HUES6 (cell line): ENCODE measurements at regions not wholly inside any gene's neighbourhood (a gene's known extent, or its start where the extent isn't known, plus 50 kb on each side); places are given as distances from the start of the nearest gene placed in this dataset.
"Not testable (repeated sequence)": the region's sequence is repeated elsewhere in the genome, so short reads cannot be mapped to it uniquely, and the experiment has no call there.

Experiments used
- H3K27ac ChIP-seq: 2 replicates; pipeline ENCODE4 v1.7.0; 2013; ENCODE audit warnings: low read depth, mild to moderate bottlenecking, low read length, inconsistent platforms
- H3K27me3 ChIP-seq: 2 replicates; pipeline ENCODE4 v1.6.1; 2013; ENCODE audit warnings: low read length; ENCODE audit not compliant: control insufficient read depth, insufficient read depth
- H3K36me3 ChIP-seq: 2 replicates; pipeline ENCODE4 v1.6.1; 2013; ENCODE audit warnings: low read length; ENCODE audit not compliant: control insufficient read depth, insufficient read depth
- H3K4me1 ChIP-seq: 2 replicates; pipeline ENCODE4 v1.6.1; 2013; ENCODE audit warnings: low read length; ENCODE audit not compliant: control insufficient read depth, insufficient read depth
- H3K4me3 ChIP-seq: 2 replicates; pipeline ENCODE4 v1.5.1; 2013; ENCODE audit warnings: low read depth, low read length
- H3K9ac ChIP-seq: one replicate; pipeline ENCODE4 v1.6.1; 2013; ENCODE audit warnings: mild to moderate bottlenecking, low read length
- H3K9me3 ChIP-seq: 2 replicates; pipeline ENCODE4 v1.6.1; 2013; ENCODE audit warnings: low read depth, low read length; ENCODE audit not compliant: control insufficient read depth, insufficient read depth

- H3K36me3 ChIP-seq: no peaks in the 10 kb centered on the region
- H3K9ac ChIP-seq: no peak overlapping the region
- H3K9me3 ChIP-seq: no peaks in the 10 kb centered on the region
- H3K27me3 ChIP-seq: no peaks in the 10 kb centered on the region
- H3K27ac ChIP-seq: no peak overlapping the region
- no peak overlapping the region for H3K4me3 ChIP-seq
- no peaks in the 10 kb centered on the region for H3K4me1 ChIP-seq
Measured at GRCh38 chr11:109514313-109515018, 92.5 kb downstream of the C11orf87 start.

GRCh38 chr11:109519253-109519652 is 97.3 kb downstream of the C11orf87 start:
- Histone ChIP-seq H3K27me3 (no peaks in the 10 kb centered on the region), H3K9me3 (no peaks in the 10 kb centered on the region), H3K27ac (no peak overlapping the region), H3K4me3 (no peak overlapping the region), H3K4me1 (no peaks in the 10 kb centered on the region), H3K9ac (no peak overlapping the region), H3K36me3 (no peaks in the 10 kb centered on the region)

- H3K9me3 ChIP-seq: no peaks in the 10 kb centered on the region
- no peaks in the 10 kb centered on the region for H3K4me1 ChIP-seq
- H3K27me3 ChIP-seq: no peaks in the 10 kb centered on the region
- H3K27ac ChIP-seq: no peak overlapping the region
- no peak overlapping the region for H3K9ac ChIP-seq
- no peaks in the 10 kb centered on the region for H3K36me3 ChIP-seq
- no peak overlapping the region for H3K4me3 ChIP-seq
Measured at GRCh38 chr11:109521571-109522086, 99.6 kb downstream of the C11orf87 start.

DNA sequence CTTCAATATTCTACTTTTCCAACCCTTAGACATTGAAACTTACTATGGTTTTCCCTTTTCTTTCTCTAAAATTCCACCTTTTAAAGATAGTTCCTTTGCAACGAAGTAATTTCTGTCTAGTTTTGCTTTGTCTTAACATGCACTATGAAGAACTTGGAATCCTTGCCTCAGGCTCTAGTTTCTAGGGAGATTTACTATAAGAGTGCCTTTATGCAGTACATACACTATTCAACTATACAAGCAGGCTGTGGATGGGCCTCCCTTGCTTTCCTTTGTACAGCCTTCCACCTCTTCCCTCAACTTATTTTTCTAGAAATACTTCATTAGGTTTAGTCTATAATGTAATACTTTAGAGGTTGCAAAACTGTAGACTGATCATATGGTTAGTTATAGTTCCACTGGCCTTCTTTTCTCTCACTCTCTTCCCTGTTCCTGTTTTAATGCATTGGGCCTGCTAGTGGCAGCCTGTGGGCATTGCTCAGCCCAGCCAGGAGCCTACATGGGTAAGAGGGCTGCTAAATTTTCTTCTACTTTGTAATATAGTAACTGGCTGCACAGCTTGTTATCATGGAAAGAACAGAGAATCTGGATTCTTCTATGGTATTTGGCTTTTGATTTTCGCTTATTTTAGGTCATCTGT is 100.2 kb downstream of the C11orf87 start:
- Histone ChIP-seq H3K27me3 (no peaks in the 10 kb centered on the region), H3K9ac (no peak overlapping the region), H3K36me3 (no peaks in the 10 kb centered on the region), H3K9me3 (no peaks in the 10 kb centered on the region), H3K4me3 (no peak overlapping the region), H3K4me1 (no peaks in the 10 kb centered on the region), H3K27ac (no peak overlapping the region)

- H3K9ac ChIP-seq, H3K4me3 ChIP-seq, H3K27ac ChIP-seq, H3K36me3 ChIP-seq, H3K9me3 ChIP-seq, H3K27me3 ChIP-seq, H3K4me1 ChIP-seq: not testable (repeated sequence)
Measured at GRCh38 chr11:109525636-109526035, 103.6 kb downstream of the C11orf87 start.

DNA sequence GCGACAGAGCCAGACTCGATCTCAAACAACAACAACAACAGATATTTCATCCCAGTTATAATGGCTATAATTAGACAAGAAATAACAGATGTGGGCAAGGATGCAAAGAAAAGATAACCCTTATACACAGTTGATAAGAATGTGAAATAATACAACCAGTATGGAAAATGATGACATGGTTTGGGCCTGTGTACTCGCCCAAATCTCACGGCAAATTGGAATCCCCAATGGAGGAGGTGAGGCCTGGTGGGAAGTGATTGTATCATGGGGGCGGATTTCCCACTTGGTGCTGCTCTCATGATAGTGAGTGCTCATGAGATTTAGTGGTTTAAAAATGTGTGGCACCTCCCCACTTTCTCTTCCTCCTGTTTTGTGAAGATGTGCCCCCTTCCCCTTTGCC is 104.1 kb downstream of the C11orf87 start:
- no peak overlapping the region for H3K4me3 ChIP-seq
- H3K27ac ChIP-seq: no peak overlapping the region
- H3K9me3 ChIP-seq: no peaks in the 10 kb centered on the region

DNA sequence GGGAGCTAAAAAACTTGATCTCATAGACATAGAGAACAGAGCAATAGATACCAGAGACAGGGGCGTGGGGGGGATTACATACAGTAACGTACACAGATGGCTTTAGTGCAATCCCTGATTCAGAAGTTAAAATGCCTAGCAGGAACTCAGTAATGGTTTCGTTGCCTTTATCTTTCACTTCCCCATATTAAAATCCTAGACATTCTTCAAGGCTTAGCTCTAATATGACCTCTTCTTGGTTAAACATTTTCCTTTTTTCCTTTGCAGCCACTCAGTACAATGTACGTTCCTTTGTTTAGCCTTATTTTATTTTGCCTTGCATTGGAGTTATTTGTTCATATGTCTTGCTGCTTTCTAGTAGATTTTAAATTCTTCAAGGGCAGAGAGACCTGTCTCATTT is 104.9 kb downstream of the C11orf87 start:
- H3K4me1 ChIP-seq: 0 out of 2 replicates have a peak, but pooled peaks cover 3% of the 10 kb centered on the region
- no peak overlapping the region for H3K9ac ChIP-seq
- no peak overlapping the region for H3K4me3 ChIP-seq
- H3K27ac ChIP-seq: no peak overlapping the region
- H3K27me3 ChIP-seq: no peaks in the 10 kb centered on the region
- H3K36me3 ChIP-seq: no peaks in the 10 kb centered on the region
- H3K9me3 ChIP-seq: no peaks in the 10 kb centered on the region

More for the DNA sequence above, 104.1 kb downstream of the C11orf87 start:
- Histone ChIP-seq H3K4me1 (no peaks in the 10 kb centered on the region), H3K27me3 (no peaks in the 10 kb centered on the region), H3K9ac (no peak overlapping the region), H3K36me3 (no peaks in the 10 kb centered on the region)

DNA sequence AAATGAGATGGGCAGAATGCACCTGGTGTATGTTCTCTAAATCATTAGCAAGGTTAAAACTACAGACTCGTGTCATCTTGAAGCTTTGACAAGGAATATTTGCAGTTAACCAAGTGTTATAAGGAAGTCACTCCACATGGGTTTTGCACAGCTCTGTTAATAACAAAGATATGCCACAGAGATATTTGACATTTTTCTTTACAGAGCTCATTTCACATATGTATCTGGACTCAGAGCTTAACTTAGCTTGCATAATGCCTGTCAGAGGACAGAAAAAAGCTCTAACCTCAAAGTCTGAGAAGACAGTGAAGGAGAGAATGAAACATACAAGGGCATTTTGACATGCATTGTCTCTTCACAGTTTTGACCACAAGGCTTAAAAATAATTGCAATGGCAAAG is 105.5 kb downstream of the C11orf87 start:
- Histone ChIP-seq H3K4me1 (0 out of 2 replicates have a peak, but pooled peaks cover 3% of the 10 kb centered on the region), H3K4me3 (no peak overlapping the region), H3K27ac (no peak overlapping the region), H3K9me3 (no peaks in the 10 kb centered on the region), H3K36me3 (no peaks in the 10 kb centered on the region), H3K9ac (no peak overlapping the region), H3K27me3 (no peaks in the 10 kb centered on the region)

GRCh38 chr11:109547356-109548027 is 125.5 kb downstream of the C11orf87 start:
- H3K27me3 ChIP-seq: no peaks in the 10 kb centered on the region
- no peak overlapping the region for H3K9ac ChIP-seq
- no peak overlapping the region for H3K4me3 ChIP-seq
- no peaks in the 10 kb centered on the region for H3K4me1 ChIP-seq
- no peaks in the 10 kb centered on the region; the same call in 1 of the 2 replicates for H3K9me3 ChIP-seq
- no peaks in the 10 kb centered on the region for H3K36me3 ChIP-seq
- H3K27ac ChIP-seq: no peak overlapping the region

DNA sequence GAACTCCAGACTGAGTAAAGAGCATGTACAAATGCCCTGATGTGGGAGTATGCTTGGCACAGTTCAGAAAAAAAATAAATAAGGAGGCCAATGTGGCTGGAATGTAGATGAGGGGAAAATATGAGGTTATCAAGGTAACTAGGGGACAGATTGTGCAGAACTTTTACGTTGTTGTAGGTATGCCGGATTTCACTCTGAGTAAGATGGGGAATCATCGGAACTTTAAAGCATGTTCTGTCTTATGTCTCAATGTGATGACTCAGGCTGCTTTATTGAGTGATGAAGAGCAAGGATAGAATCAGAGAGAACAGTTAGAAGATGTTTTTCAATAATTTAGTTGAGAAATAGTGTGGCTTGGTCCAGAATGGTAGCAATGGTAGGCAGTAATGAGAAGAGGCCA is 130.4 kb downstream of the C11orf87 start:
- Histone ChIP-seq H3K27me3 (no peaks in the 10 kb centered on the region), H3K9me3 (no peaks in the 10 kb centered on the region), H3K4me1 (no peaks in the 10 kb centered on the region), H3K27ac (no peak overlapping the region), H3K9ac (no peak overlapping the region), H3K4me3 (no peak overlapping the region), H3K36me3 (no peaks in the 10 kb centered on the region)

DNA sequence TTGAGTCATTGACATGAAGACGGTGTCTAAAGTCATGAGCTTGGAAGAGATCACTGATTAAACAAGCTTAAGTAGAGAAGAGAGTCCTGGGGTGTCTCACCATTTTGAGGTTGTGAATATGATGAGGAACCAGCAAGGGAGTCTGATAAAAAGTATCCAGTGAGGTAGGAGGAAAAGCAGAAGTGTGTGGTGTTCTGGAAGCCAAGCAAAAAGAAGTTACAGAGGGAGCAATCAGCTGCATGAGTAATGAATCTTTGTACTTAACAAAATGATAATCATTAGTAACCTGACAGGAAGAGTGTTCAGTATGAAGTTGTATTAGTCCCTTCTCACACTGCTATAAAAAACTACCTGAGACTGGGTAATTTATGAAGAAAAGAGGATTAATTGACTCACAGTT is 131.3 kb downstream of the C11orf87 start:
- Histone ChIP-seq H3K27me3 (no peaks in the 10 kb centered on the region), H3K9ac (no peak overlapping the region), H3K4me3 (no peak overlapping the region), H3K36me3 (no peaks in the 10 kb centered on the region), H3K27ac (no peak overlapping the region), H3K4me1 (no peaks in the 10 kb centered on the region), H3K9me3 (0 out of 2 replicates have a peak, but pooled peaks cover 1% of the 10 kb centered on the region)
